ENCODE measurements at regions not wholly inside any gene's neighbourhood (a gene's known extent, or its start where the extent isn't known, plus 50 kb on each side); places are given as distances from the start of the nearest gene placed in this dataset.

GRCh38 chr18:37902344-37902743, 336.7 kb upstream of the CELF4 start:
- 91 to 100% methylated on average over 1 to 2 of the region's 2 CpGs for WGBS, 2 experiments (ENCODE audit: extremely low coverage in 1 of 2, insufficient coverage in 1 of 2, insufficient read length in 1 of 2, insufficient replicate concordance in 2 of 2, low coverage in 1 of 2, low lambda C conversion rate in 2 of 2, missing lambda C conversion rate in 1 of 2)
- Histone ChIP-seq H3K79me1 (ENCODE audit: low read depth, low read length) (no peaks in the 10 kb centered on the region), H2BK15ac (ENCODE audit: low read length) (no peak overlapping the region), H3K4me3 (ENCODE audit: extremely low read depth in 1 of 4, insufficient read depth in 2 of 4, low read depth in 3 of 4, low read length in 4 of 4) (no peak overlapping the region), H2AFZ (ENCODE audit: low read length) (no peak overlapping the region), H4K5ac (ENCODE audit: insufficient read length, low read depth, low read length) (no peak overlapping the region), H2BK12ac (ENCODE audit: low read depth, low read length) (no peak overlapping the region), H3K27me3 (replicated peaks in 1 of 4; ENCODE audit: control insufficient read depth in 3 of 4, extremely low read depth in 1 of 4, insufficient read depth in 3 of 4, low read length in 3 of 4) (no peaks in the 10 kb centered on the region), H3K18ac (ENCODE audit: extremely low read depth, low read length) (no peak overlapping the region), H2BK120ac (replicated peaks; ENCODE audit: low read depth, low read length) (no peak overlapping the region), H2AK5ac (ENCODE audit: low read depth, low read length) (no peak overlapping the region), H3K79me2 (ENCODE audit: control insufficient read depth in 1 of 2, insufficient read depth in 2 of 2, low read length in 2 of 2) (no peaks in the 10 kb centered on the region), H3K4me2 (ENCODE audit: insufficient read depth in 1 of 2, low read depth in 2 of 2, low read length in 2 of 2) (no peak overlapping the region), H4K8ac (ENCODE audit: extremely low read depth, insufficient read depth, low read length) (no peak overlapping the region), H3K4ac (replicated peaks; ENCODE audit: insufficient read length, low read depth, low read length) (no peak overlapping the region), H3K9ac (replicated peaks in 1 of 4; ENCODE audit: extremely low read depth in 1 of 4, low read depth in 3 of 4, low read length in 3 of 4) (no peak overlapping the region), H3K14ac (ENCODE audit: insufficient read length) (no peak overlapping the region), H4K20me1 (replicated peaks in 1 of 2; ENCODE audit: control insufficient read depth in 1 of 2, insufficient read depth in 2 of 2, low read length in 2 of 2) (no peaks in the 10 kb centered on the region), H3K56ac (replicated peaks; ENCODE audit: insufficient read length, low read depth, low read length) (no peak overlapping the region), H2BK5ac (ENCODE audit: low read depth, low read length) (no peak overlapping the region), H3K36me3 (ENCODE audit: control insufficient read depth in 2 of 4, insufficient read depth in 4 of 4, low read length in 3 of 4) (no peaks in the 10 kb centered on the region), H2BK20ac (ENCODE audit: low read length) (no peak overlapping the region), H3K27ac (ENCODE audit: low read depth, low read length) (no peak overlapping the region), H4K91ac (replicated peaks; ENCODE audit: insufficient read length, low read length) (no peak overlapping the region), H3K23ac (ENCODE audit: insufficient read length) (no peak overlapping the region), H3K23me2 (ENCODE audit: low read depth, low read length) (no peaks in the 10 kb centered on the region), H3K9me3 (ENCODE audit: insufficient read depth in 2 of 2, low read depth in 1 of 2, low read length in 1 of 2) (no peaks in the 10 kb centered on the region), H3K4me1 (replicated peaks in 1 of 4; ENCODE audit: control insufficient read depth in 3 of 4, insufficient read depth in 4 of 4, low read length in 3 of 4) (peaks cover 0 to 2% (median 0%) of the 10 kb centered on the region in 4 experiments; a peak in 1 of 7 replicates)
- FAIRE-seq (no peak), DNase-seq (ENCODE audit: low read depth in 1 of 2, low spot score in 2 of 2) (no peak)
- ChIA-PET POLR2A (ENCODE audit: partially characterized antibody) (no interaction called here), CTCF (ENCODE audit: partially characterized antibody) (interaction anchor here (1.2 kb wide), 1 partner anchor 10 kb away, joined by 3 read pairs; no protein-coding TSS in a partner anchor)
- TF ChIP-seq CEBPB (IDR thresholded peaks at IDR 0.05; ENCODE audit: low read depth, low read length): no peak
- no peak for TF ChIP-seq KDM5A (IDR thresholded peaks at IDR 0.05; ENCODE audit: low read length)
- no peak for TF ChIP-seq ATF3 (IDR thresholded peaks at IDR 0.05; ENCODE audit: insufficient read depth, low read depth, low read length)
- no peak for TF ChIP-seq JUN (IDR thresholded peaks at IDR 0.05; ENCODE audit: low read depth, low read length)
- no peak for TF ChIP-seq TBP (IDR thresholded peaks at IDR 0.05; ENCODE audit: low read depth, low read length)
- no peak for TF ChIP-seq POLR2AphosphoS5 (IDR thresholded peaks at IDR 0.05; ENCODE audit: low read depth, low read length)
- TF ChIP-seq SAP30 (IDR thresholded peaks at IDR 0.05; ENCODE audit: insufficient read depth, insufficient replicate concordance, low read length): no peak
- no peak for TF ChIP-seq TCF12 (IDR thresholded peaks at IDR 0.05; ENCODE audit: low read depth, low read length)
- no peak for TF ChIP-seq ZNF274 (IDR thresholded peaks at IDR 0.05; ENCODE audit: borderline replicate concordance, extremely low read depth, low read length)

All from H1 (cell line).